C1 segment of cervical spinal cord (tissue), 14 donors: ENCODE measurements at regions not wholly inside any gene's neighbourhood (a gene's known extent, or its start where the extent isn't known, plus 50 kb on each side); places are given as distances from the start of the nearest gene placed in this dataset.
"Not testable (repeated sequence)": the region's sequence is repeated elsewhere in the genome, so short reads cannot be mapped to it uniquely, and the experiment has no call there.

Experiments
- DNase-seq, 14 donors: peaks; one replicate each; lab custom pipeline; 2025; lab: John Stamatoyannopoulos, UW

GRCh38 chr16:48057048-48057447 lies 98.7 kb downstream of the ABCC12 start:
- no peak for DNase-seq

GRCh38 chr16:48054881-48055601 lies 100.8 kb downstream of the ABCC12 start:
- DNase-seq: peak in 11 of 14 donors; percentile 9 to 88 (median 38)

- peak in 1 of 14 donors; percentile 30 for DNase-seq
These were observed 102.4 kb downstream of the ABCC12 start for GRCh38 chr16:48053418-48053745.

- DNase-seq: peak in 1 of 14 donors; percentile 7
These were observed 102.9 kb downstream of the ABCC12 start for GRCh38 chr16:48052731-48053417.

GRCh38 chr16:48050871-48051270 lies 104.9 kb downstream of the ABCC12 start:
- DNase-seq: no peak

GRCh38 chr16:48049847-48050246 lies 105.9 kb downstream of the ABCC12 start:
- no peak for DNase-seq

GRCh38 chr16:48047720-48048119 lies 108.1 kb downstream of the ABCC12 start:
- no peak for DNase-seq

- no peak for DNase-seq
These were observed 108.6 kb downstream of the ABCC12 start for GRCh38 chr16:48047241-48047640.

- DNase-seq: no peak
These were observed 111.7 kb downstream of the ABCC12 start for GRCh38 chr16:48044117-48044516.

- DNase-seq: peak in 1 of 14 donors; percentile 9
These were observed 113.8 kb downstream of the ABCC12 start for GRCh38 chr16:48041981-48042421.

GRCh38 chr16:48035142-48035541 lies 120.7 kb downstream of the ABCC12 start:
- no peak for DNase-seq

GRCh38 chr16:48030926-48031325 lies 124.9 kb downstream of the ABCC12 start:
- DNase-seq: no peak

GRCh38 chr16:48029768-48030167 lies 126.0 kb downstream of the ABCC12 start:
- DNase-seq: no peak

- no peak for DNase-seq
These were observed 130.4 kb downstream of the ABCC12 start for GRCh38 chr16:48025359-48025758.

GRCh38 chr16:48024042-48024441 lies 131.8 kb downstream of the ABCC12 start:
- no peak for DNase-seq

- DNase-seq: no peak
These were observed 133.3 kb downstream of the ABCC12 start for GRCh38 chr16:48022496-48022895.

- DNase-seq: not testable (repeated sequence)
These were observed 135.2 kb downstream of the ABCC12 start for GRCh38 chr16:48020617-48021016.

- no peak for DNase-seq
These were observed 141.3 kb downstream of the ABCC12 start for GRCh38 chr16:48014349-48015135.

GRCh38 chr16:48013491-48013901 lies 142.3 kb downstream of the ABCC12 start:
- DNase-seq: peak in 1 of 14 donors; percentile 55

GRCh38 chr16:48011878-48012658 lies 143.7 kb downstream of the ABCC12 start:
- DNase-seq: no peak

- no peak for DNase-seq
These were observed 144.3 kb downstream of the ABCC12 start for GRCh38 chr16:48011466-48011865.
